Skeletal muscle tissue (tissue), 3 donors: ENCODE measurements at regions not wholly inside any gene's neighbourhood (a gene's known extent, or its start where the extent isn't known, plus 50 kb on each side); places are given as distances from the start of the nearest gene placed in this dataset.
A peak's percentile ranks its signal among the peaks of the same experiment; 100 is the strongest.
"Not testable (repeated sequence)": the region's sequence is repeated elsewhere in the genome, so short reads cannot be mapped to it uniquely, and the experiment has no call there.

Source experiments
- H3K27ac ChIP-seq: one replicate; pipeline ENCODE4 v1.7.0; 2013; ENCODE audit warnings: mild to moderate bottlenecking, low read depth, low read length, inconsistent platforms
- H3K27me3 ChIP-seq, 3 donors: one replicate each; pipeline ENCODE4 v1.7.0; 2013; ENCODE audit warnings: low read length in 3 of 3; ENCODE audit not compliant: control insufficient read depth in 3 of 3, insufficient read depth in 3 of 3
- H3K36me3 ChIP-seq, 3 donors: one replicate each; pipeline ENCODE4 v1.7.0; 2013; ENCODE audit warnings: low read length in 3 of 3; ENCODE audit not compliant: control insufficient read depth in 3 of 3, insufficient read depth in 3 of 3
- H3K4me1 ChIP-seq, 3 donors: one replicate each; pipeline ENCODE4 v1.7.0; 2013; ENCODE audit warnings: low read length in 3 of 3, mild to moderate bottlenecking in 3 of 3; ENCODE audit not compliant: control insufficient read depth in 3 of 3, insufficient read depth in 3 of 3
- H3K4me3 ChIP-seq, 3 donors: one replicate each; pipeline ENCODE4 v1.7.0; 2013; ENCODE audit warnings: low read length in 3 of 3
- H3K9ac ChIP-seq, 3 donors: one replicate each; pipeline ENCODE4 v1.7.0; 2013; ENCODE audit warnings: low read length in 3 of 3, mild to moderate bottlenecking in 3 of 3, moderate library complexity in 2 of 3, low read depth in 1 of 3
- H3K9me3 ChIP-seq, 3 donors: one replicate each; pipeline ENCODE4 v1.7.0; 2013; ENCODE audit warnings: low read length in 3 of 3; ENCODE audit not compliant: control insufficient read depth in 3 of 3
- donor health status: Osteomylitis.

GRCh38 chr5:26498972-26499371, 539.4 kb downstream of the CDH9 start:
- no peaks in the 10 kb centered on the region for H3K9me3 ChIP-seq
- no peaks in the 10 kb centered on the region for H3K4me1 ChIP-seq
- H3K36me3 ChIP-seq = no peaks in the 10 kb centered on the region
- no peak overlapping the region for H3K9ac ChIP-seq
- no peak overlapping the region for H3K27ac ChIP-seq
- H3K27me3 ChIP-seq = no peaks in the 10 kb centered on the region
- H3K4me3 ChIP-seq = no peak overlapping the region

GRCh38 chr5:26495437-26495836, 542.9 kb downstream of the CDH9 start:
- no peak overlapping the region for H3K9ac ChIP-seq
- H3K27me3 ChIP-seq = no peaks in the 10 kb centered on the region
- H3K4me3 ChIP-seq = no peak overlapping the region
- no peak overlapping the region for H3K27ac ChIP-seq
- no peaks in the 10 kb centered on the region for H3K36me3 ChIP-seq
- no peaks in the 10 kb centered on the region for H3K4me1 ChIP-seq
- H3K9me3 ChIP-seq = no peaks in the 10 kb centered on the region

GRCh38 chr5:26492906-26493459, 545.4 kb downstream of the CDH9 start:
- Histone ChIP-seq H3K9me3 (no peaks in the 10 kb centered on the region), H3K4me1 (no peaks in the 10 kb centered on the region), H3K27me3 (no peaks in the 10 kb centered on the region), H3K4me3 (no peak overlapping the region), H3K27ac (no peak overlapping the region), H3K9ac (no peak overlapping the region), H3K36me3 (no peaks in the 10 kb centered on the region)

GRCh38 chr5:26487553-26487952, 550.8 kb downstream of the CDH9 start:
- Histone ChIP-seq H3K9ac (no peak overlapping the region), H3K27ac (no peak overlapping the region), H3K4me1 (no peaks in the 10 kb centered on the region), H3K27me3 (no peaks in the 10 kb centered on the region), H3K9me3 (peaks cover 0 to 2% (median 0%) of the 10 kb centered on the region in 3 donors), H3K4me3 (no peak overlapping the region), H3K36me3 (no peaks in the 10 kb centered on the region)

GRCh38 chr5:26486631-26487030, 551.8 kb downstream of the CDH9 start:
- H3K9ac ChIP-seq = no peak overlapping the region
- H3K9me3 ChIP-seq = peaks cover 0 to 2% (median 0%) of the 10 kb centered on the region in 3 donors
- H3K27ac ChIP-seq = no peak overlapping the region
- no peaks in the 10 kb centered on the region for H3K4me1 ChIP-seq
- H3K36me3 ChIP-seq = no peaks in the 10 kb centered on the region
- no peak overlapping the region for H3K4me3 ChIP-seq
- no peaks in the 10 kb centered on the region for H3K27me3 ChIP-seq

GRCh38 chr5:26485146-26485860, 553.1 kb downstream of the CDH9 start:
- not testable (repeated sequence) for H3K4me3 ChIP-seq, H3K9me3 ChIP-seq, H3K9ac ChIP-seq, H3K27ac ChIP-seq, H3K27me3 ChIP-seq, H3K4me1 ChIP-seq, H3K36me3 ChIP-seq

- Histone ChIP-seq H3K36me3 (no peaks in the 10 kb centered on the region), H3K4me3 (peak overlapping the region in 2 of 3 donors; percentile 25 to 68), H3K4me1 (no peaks in the 10 kb centered on the region), H3K9me3 (peaks cover 0 to 2% (median 0%) of the 10 kb centered on the region in 3 donors), H3K27me3 (no peaks in the 10 kb centered on the region), H3K27ac (no peak overlapping the region), H3K9ac (no peak overlapping the region)
Observed at GRCh38 chr5:26482810-26483375, 555.5 kb downstream of the CDH9 start.

GRCh38 chr5:26482076-26482809, 556.1 kb downstream of the CDH9 start:
- Histone ChIP-seq H3K9me3 (peaks cover 0 to 2% (median 0%) of the 10 kb centered on the region in 3 donors), H3K9ac (no peak overlapping the region), H3K27ac (no peak overlapping the region), H3K4me3 (peak overlapping the region in 2 of 3 donors; percentile 25 to 68), H3K4me1 (no peaks in the 10 kb centered on the region), H3K27me3 (no peaks in the 10 kb centered on the region), H3K36me3 (no peaks in the 10 kb centered on the region)

DNA sequence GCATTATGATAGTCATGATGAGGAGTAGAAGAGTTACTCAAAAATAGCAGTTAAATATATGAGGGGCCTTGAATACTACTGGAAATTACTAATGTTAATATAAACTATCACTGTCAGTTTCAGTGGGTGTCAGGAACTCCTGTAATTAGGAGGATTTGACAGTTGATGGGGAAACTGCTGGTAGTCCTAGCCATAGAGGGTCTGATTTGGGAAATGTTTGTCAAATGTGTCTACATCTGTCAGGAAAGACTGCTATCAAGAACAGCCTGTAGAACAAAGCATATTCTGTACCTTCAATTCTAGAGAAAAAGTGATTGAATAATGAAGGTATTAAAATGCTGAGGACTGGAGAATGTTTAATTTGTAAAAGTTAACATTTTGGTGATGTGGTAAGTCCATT, 567.9 kb downstream of the CDH9 start:
- no peaks in the 10 kb centered on the region for H3K9me3 ChIP-seq

DNA sequence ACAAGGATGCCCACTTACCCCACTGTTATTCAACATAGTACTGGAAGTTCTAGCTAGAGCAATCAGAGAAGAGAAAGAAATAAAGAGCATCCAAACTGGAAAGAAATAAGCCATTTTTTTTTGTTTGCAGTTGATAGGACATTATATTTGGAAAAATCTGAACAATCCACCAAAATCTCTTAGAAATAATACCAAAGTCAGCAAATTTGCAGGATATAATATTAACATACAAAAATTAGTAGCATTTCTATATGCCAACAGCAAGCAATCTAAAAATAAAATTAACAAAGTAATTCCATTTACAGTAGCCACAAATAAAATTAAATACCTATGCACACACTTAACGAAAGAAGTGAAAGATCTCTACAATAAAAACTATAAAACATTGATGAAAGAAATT, 599.3 kb downstream of the CDH9 start:
- Histone ChIP-seq H3K36me3 (no peaks in the 10 kb centered on the region), H3K9ac (no peak overlapping the region), H3K9me3 (no peaks in the 10 kb centered on the region), H3K4me3 (no peak overlapping the region), H3K4me1 (no peaks in the 10 kb centered on the region), H3K27me3 (no peaks in the 10 kb centered on the region), H3K27ac (no peak overlapping the region)

More for the DNA sequence above, 567.9 kb downstream of the CDH9 start:
- Histone ChIP-seq H3K27me3 (no peaks in the 10 kb centered on the region), H3K4me1 (no peaks in the 10 kb centered on the region), H3K9ac (no peak overlapping the region), H3K27ac (no peak overlapping the region), H3K36me3 (no peaks in the 10 kb centered on the region), H3K4me3 (no peak overlapping the region)
